H1 (cell line): ENCODE measurements at regions not wholly inside any gene's neighbourhood (a gene's known extent, or its start where the extent isn't known, plus 50 kb on each side); places are given as distances from the start of the nearest gene placed in this dataset.

Experiments used
- KDM5A ChIP-seq: fragments of 200-600 bp; IDR thresholded peaks from 2 replicates; pipeline ENCODE4 v1.7.1; 2012; ENCODE audit warnings: mild to moderate bottlenecking, low read length, inconsistent platforms, mixed read lengths
- NANOG ChIP-seq: IDR thresholded peaks from 2 replicates; pipeline ENCODE4 v1.6.1; 2011; ENCODE audit warnings: low read length, low read depth, mild to moderate bottlenecking, inconsistent platforms; ENCODE audit not compliant: insufficient read depth, poor library complexity, severe bottlenecking

DNA sequence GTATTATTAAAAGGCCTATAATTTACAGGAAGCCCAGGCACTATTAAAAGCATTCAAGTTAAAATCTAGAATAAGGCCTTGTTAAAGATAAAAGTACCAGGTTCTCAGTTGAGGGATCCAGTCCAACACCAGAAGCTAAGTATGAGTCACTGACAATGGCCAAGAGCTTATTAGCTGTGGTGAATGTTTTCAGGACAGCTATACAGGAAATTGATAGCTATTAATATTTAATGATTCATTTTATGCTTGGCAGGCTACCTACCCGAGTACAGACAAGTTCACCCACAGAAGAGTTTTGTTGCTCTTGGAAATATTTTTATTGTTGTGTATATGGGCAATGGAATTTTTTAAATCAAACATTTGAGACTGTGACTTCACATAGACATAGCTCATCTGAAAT lies 729.6 kb upstream of the ZNF804A start (continued):
- no peak for TF ChIP-seq KDM5A
- TF ChIP-seq NANOG: no peak
